Right ventricle myocardium inferior (tissue), 1 donor: ENCODE measurements at regions not wholly inside any gene's neighbourhood (a gene's known extent, or its start where the extent isn't known, plus 50 kb on each side); places are given as distances from the start of the nearest gene placed in this dataset.
"Not testable (repeated sequence)": the region's sequence is repeated elsewhere in the genome, so short reads cannot be mapped to it uniquely, and the experiment has no call there.

Source experiments
- ATAC-seq: fragments of 200-7000 bp; cut with Tn5 transposase; one replicate; pipeline ENCODE4 v1.9.1; 2020; ENCODE audit warnings: mild to moderate bottlenecking, moderate library complexity
- DNase-seq: peaks from one replicate; pipeline ENCODE4 v3.0.0; 2021; ENCODE audit errors: missing footprints
- intact Hi-C: fragments of 100-400 bp; cut with DNase I; formaldehyde crosslinking; loops from one replicate; pipeline ENCODE4 v1.11.0; 2022
- donor health status: DM: no; HTN: yes; CAD: no; lungs with severe emphysema.

DNA sequence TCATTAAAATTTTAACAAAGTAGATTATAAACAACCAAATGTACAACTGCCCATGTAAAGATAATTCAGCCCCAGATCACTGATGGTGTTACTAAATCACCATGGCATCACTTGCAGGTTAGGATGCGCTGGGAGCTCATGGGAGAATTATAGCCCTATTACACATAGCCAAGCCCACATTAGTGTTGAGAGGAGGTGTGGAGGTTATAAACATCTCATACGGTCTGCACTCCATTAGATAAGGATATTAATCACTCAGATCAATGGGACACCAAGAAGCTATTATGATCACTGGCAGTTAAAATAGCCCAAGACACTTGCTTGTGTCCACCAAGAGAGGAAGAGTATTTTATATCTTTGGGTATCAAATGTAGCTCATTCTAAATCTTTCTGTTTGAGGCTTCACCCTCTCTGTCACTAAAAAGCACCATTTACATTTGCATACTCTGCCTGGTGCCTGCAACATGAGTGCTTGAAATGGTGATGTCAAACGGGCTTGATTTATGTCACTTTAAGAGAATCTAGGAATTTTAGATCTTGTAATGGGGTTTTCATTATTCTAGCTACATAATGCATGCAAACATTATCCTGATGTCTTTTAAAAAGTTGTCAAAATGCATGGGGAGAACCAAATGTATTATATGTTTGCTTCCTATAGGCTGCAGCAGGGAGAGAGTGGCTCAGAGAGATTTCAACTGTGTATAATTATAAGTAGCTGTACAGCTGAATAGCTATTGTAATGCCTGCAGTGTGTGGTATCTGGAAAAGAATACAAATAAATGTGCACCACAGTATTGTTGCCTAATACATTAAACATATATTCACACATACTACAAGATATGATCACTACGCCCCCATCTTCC is 654.1 kb upstream of the MARCKS start:
- ATAC-seq (no peak), DNase-seq (no peak)
- intact Hi-C loops, result no loop called here

DNA sequence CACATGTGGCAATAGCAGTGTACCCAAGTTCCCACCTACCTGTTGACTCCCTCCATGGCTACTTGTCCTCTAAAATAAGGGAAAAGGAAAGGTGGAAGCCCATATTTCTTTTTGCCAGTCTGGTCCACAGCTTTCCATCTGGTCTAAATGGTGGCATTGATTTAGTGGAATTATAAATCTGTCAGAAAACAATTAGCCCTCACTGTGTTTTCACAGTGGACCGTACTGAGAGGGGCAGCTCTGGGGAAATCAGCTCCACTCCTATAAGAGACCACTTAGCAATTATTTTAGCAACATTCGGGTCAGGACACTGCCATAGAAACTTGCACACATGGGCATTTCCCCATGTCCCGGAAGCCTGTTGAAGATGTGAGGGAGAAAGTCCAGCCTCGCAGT is 653.4 kb upstream of the MARCKS start:
- DNase-seq, result no peak
- no peak for ATAC-seq
- intact Hi-C loops, result no loop called here

DNA sequence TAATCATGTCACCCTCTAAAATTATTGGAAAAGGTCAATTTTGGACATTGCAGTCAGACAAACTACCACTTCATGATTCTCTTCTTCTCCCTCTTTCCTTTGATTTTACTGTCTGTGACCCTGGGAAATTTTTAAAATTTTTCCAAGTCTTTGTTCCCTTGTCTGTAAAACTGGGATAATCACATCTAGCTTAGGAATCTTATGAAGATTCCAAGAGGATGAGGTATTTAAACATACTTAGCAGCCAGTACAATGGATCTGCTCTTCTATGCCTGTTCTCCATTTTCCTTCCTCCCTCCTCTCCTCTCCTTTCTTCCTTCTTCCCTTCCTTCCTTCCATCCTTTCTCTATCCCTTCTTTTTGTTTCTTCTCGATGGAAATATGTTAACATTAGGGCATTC is 651.6 kb upstream of the MARCKS start:
- DNase-seq (no peak), ATAC-seq (no peak)
- intact Hi-C loops, result no loop called here

DNA sequence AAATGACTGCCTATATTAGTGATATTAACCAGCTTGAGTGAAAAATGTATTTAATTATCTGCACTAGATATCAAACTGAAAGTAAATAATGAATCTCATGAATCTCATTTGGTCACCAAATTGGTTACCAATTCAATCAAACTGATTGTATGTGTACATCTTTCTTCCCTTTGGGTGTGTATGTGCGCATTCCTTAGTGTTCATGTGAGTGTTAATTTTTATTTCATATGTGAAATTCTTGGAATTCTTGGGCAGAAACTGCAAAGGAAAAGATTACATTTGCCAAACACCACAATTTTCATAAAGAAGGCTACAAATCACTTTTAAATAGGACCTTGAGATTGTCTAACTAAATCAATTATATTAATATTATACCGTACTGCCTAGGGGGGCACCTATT is 648.4 kb upstream of the MARCKS start:
- ATAC-seq, result no peak
- intact Hi-C loops, result no loop called here
- no peak for DNase-seq

DNA sequence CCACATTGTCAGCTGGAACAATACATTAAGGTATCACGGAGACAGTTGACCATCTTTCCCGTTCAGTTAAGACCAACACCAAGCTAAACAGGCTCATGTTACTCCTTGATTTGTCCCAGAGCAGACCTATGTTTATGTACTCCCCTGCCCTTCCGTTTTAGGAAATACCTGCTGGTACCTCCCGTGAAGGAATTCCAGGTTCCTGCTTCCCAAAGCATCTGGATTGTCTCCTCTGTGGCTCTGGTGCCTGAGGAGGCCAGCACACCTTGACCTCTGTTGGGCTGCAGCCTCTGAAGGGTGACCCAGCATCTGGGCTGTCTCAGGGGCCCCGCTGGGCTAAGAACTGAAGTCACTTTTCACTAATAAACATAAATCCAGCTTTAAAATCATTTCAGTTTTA is 647.8 kb upstream of the MARCKS start:
- no peak for DNase-seq
- intact Hi-C loops, result no loop called here

DNA sequence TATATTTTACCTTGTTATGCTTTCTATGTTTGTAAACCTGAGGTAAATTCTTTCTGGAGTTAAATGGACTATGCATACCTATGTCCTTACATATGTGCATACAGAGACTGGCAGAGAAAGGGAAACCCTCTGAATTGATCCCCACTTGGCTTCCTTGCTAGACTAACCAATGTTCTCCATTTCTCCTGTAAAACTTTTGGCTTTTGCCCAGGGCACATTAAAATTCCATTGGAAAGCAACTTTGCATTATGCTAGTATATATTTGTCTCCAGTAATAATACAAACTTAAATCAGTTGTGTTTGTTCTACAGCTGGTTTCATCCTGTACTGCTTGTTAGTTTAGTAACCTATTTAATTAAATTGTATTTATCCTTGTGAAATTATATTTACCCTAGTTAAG is 646.0 kb upstream of the MARCKS start:
- no peak for DNase-seq
- no peak for ATAC-seq
- intact Hi-C loops, result no loop called here

More for the DNA sequence above, 647.8 kb upstream of the MARCKS start:
- ATAC-seq, result no peak

DNA sequence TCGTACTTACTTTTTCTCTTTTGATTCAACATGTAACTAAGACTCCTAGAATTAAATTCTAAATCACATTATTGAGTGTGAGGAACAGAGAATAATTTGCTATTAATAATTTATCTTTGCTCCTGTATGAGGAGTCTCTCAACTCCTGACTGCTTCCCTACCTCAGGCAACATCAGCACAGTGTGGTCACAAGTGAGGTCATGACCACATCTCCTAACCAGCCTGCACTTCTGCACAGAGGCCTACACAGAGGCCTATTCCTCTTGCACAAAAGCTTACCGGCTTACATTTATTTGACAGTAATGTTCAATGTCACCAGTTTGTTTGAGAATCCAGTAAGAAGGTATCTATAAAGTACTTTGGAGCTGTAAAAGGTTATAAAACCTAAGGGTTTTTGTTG is 637.4 kb upstream of the MARCKS start:
- DNase-seq, result no peak
- intact Hi-C loops, result no loop called here
- ATAC-seq, result no peak

DNA sequence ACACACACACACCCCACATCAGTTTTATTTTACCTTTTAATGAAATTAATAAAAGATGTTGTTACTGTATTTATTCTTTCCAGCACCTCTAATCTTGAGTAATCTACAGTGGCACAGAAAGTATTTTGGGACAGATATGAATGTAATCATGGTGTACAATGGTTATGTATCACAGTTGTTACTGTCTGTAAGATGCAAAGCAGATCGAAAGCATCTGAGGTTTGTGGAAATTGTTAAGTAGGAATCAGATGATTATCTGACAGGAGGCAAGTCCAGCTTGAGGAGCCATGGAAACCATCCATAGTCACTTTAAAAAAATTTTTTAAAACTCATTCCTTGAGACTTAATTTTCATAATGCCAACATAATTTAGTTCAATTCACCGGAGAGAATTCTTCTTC is 636.3 kb upstream of the MARCKS start:
- DNase-seq, result no peak
- no peak for ATAC-seq
- intact Hi-C loops, result no loop called here

DNA sequence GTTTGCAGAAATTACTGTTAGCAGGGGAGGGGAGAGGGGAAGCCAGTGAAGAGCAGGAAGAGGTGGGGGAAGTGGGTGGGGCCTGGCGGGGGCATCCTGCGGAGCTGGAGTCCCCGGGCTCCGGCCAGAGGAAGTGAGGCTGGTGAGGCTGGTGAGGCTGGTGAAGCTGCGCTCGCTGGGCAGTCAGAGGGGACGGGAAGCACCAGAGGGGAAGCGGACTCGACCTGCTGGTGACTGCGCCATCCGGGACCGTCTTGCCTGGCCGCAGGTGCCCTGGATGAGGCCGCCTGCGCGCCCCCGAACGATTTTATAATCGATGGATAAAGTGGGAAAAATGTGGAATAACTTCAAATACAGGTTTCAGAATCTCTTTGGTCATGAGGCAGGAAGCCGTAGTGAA is 635.3 kb upstream of the MARCKS start:
- no peak for DNase-seq

DNA sequence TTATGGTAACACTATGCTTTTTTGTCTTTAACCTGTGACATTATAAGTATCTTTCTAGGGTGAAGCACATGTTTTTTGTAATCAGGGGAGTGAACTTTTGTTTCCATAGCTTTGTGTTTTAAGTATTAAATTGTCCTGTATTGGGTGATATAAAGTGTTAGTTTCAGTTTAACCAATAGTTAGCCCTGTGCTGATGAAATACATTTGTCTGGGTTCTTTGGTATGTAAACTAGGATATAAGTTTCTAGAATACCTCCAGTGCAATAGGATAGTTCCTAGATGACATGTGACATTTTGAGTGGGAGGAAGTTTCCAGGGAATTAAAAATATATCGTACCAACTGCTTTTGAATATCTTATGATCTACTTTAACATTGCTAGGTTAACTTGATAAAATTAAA is 611.0 kb upstream of the MARCKS start:
- intact Hi-C loops, result no loop called here
- ATAC-seq (no peak), DNase-seq (no peak)

More for the DNA sequence above, 635.3 kb upstream of the MARCKS start:
- ATAC-seq, result no peak
- intact Hi-C loops, result no loop called here

DNA sequence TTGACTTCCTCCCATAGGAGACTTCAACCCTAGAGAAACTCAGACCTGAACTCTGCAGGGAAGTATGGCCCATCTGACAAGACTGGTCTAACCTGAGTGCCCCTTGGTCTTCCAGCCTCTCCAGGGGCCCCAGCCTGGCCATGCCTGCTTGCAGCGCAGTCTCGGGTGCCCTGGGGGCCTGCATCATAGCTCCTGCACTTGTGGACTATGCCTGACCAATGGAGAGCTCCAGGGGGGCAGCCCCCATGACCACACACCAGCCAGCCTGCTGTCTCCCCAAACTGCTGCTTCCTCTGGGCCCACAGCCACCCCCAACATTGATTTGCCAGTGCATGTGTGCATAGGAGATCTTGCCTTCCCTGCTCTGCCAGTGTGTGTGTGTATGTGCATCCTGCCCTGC is 608.6 kb upstream of the MARCKS start:
- ATAC-seq, result no peak
- no peak for DNase-seq
- intact Hi-C loops, result no loop called here

DNA sequence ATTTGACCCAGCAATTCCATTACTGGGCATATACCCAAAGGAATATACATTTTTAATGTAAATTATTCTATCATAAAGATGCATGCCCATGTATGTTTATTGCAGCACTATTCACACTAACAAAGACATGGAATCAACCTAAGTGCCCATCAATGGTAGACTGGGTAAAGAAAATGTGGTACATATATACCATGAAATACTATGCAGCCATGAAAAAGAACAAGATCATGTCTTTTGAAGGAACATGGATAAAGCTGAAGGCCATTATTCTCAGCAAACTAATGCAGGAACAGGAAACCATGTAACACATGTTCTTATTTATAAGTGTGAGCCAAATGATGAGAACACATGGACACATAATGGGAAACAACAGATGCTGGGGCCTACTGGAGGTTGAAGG is 603.0 kb upstream of the MARCKS start:
- not testable (repeated sequence) for DNase-seq, ATAC-seq

DNA sequence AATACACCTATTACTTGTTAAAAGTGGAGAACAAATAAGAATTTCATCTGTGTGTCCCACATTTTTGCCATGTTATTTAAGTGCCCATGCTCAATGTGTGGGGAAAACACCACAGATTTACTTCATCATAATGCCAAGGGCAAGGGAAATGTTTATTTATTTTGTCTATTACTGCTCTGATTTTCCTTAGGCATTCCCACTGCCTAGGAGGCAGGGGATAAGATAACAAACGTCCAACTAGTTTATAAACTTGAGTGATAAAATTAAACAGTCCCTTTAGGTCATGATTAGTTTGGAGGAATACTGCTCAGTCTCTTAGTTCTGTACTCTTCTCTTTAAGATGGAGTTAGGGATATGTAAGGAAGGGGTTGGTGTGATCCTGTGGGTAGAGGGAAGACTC is 598.4 kb upstream of the MARCKS start:
- intact Hi-C loops, result no loop called here
- no peak for ATAC-seq
- DNase-seq, result no peak

More for the DNA sequence above, 603.0 kb upstream of the MARCKS start:
- intact Hi-C loops, result not testable (repeated sequence)

DNA sequence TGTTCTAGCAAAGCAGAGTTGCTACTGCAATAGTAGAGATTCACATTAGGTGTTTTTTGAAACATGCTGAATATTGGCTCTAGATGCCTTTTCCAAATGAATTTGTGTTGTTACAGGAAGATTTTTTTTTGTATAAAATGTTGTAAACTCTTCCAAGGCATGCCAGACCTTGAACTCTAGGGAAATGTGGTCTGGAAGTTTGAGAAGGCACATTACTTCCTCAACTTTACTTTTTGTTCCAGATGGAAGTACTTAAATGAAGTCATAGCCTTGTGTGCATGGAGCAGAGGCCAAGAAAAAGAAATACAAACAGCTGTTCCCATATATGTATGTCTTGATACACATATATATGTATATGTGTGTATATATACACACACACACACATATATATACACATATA is 585.7 kb upstream of the MARCKS start:
- no peak for DNase-seq
- ATAC-seq, result peak; percentile 57
- intact Hi-C loops, result no loop called here

DNA sequence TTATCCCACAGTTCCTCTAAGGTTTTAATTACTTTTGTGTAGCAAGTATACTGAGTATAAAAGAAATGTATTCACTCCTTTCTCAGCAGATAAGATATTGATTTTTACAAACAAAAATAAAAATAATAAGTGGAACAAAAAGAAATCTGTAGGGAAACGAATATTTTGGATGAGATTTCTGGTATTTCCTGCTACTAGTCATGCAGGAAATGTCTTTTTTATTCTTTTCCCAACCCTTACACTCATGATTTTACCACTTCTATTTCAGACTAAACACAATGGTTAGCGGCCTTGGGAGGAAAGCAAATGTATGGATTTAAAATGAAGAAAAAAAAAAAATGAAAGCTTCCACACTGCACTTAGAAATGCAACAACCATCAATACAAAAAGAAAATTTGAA is 580.5 kb upstream of the MARCKS start:
- intact Hi-C loops, result no loop called here
- ATAC-seq, result no peak
- DNase-seq, result no peak

DNA sequence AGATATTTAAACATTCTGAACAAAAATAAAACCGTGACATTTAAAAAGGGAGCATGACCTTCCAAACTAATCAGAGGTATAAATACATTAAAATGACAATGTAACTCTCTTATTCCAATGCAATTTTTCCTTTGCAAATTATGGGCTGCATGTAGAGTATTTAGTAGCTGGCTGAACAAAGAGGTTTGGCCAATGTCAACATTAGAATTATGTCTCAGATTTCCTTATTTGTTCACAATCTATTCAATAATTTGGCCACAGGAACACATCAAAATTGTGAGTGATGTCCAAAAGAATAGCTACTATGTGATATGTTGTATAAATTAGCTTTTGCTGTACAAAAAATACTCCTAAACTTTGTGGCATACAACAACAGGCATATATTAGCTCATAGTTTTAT is 580.0 kb upstream of the MARCKS start:
- no peak for DNase-seq
- intact Hi-C loops, result no loop called here
- ATAC-seq, result no peak

DNA sequence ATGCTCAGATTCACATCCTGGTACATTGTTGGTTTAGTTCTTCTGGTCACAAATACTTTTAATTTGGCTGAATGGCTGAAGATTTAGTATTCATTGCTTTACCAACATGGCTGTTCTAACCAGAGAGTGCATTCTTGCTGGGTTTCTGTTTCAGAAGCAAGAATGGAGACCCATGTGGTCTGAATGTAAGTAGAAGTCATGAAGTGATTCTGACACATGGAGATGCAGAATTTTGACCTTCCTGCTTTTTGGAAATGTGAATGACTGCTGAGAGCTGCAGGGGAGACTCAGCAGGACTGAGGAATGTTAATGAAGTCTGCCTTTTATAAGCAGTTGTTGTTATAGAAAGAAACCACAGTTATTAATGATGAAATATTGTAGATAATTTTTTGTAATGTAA is 576.1 kb upstream of the MARCKS start:
- no peak for DNase-seq
- intact Hi-C loops, result no loop called here
- no peak for ATAC-seq

DNA sequence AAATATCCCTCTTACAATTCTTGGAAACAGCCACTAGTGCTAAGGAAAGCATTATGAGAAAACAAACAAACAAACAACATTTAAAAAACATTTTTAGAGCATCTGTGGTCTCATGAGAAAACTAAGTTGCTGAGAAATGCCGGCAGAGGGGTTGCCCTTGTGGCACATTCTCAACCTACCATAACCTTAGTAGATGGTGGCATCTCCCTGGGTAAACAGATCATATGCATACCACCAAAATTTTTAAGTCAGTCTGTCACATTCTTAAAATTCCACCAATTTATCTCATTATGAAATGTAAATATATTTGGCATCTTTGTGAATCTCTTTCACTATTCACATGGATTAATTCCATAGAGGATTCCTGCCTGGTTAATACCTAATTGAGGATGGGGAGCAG is 575.7 kb upstream of the MARCKS start:
- no peak for DNase-seq
- intact Hi-C loops, result no loop called here
- no peak for ATAC-seq

DNA sequence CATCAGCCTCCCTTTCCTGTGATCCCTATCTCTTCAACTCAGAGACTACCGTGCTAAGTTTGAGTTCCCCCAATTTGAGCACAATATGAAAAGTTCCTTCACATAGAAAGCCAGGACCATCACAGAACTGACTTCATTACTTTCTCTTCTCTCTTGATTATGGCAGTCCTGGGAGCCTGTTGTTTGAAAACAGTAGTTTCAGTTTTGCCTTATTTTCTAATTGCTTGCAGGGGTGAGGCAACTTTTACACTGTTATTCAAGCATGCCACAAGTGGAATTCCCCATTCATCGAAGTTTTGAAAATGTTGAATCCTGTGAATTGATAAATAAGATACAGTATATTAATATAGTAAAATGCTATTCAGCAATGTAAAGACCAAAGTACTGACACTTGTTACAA is 569.7 kb upstream of the MARCKS start:
- DNase-seq, result no peak
- intact Hi-C loops, result no loop called here
- no peak for ATAC-seq

DNA sequence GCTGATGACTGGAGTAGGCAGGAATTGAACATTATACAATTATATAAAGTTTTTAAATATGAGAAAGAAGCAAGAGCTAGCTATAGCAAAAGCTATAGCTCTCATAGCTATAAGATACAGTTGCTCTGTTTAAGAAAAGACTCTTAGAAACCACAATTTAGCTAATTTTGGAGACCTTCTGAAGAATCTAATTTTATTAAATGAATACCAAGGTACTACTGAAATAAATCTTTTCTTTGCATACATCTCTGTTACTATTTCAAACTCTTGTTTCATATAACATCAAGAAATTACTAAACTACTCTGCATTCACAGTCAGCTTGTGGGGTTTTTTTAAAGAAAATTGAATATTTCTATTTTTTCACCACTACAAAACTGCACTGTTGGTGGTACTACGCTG is 568.7 kb upstream of the MARCKS start:
- DNase-seq, result no peak
- no peak for ATAC-seq
- intact Hi-C loops, result no loop called here

DNA sequence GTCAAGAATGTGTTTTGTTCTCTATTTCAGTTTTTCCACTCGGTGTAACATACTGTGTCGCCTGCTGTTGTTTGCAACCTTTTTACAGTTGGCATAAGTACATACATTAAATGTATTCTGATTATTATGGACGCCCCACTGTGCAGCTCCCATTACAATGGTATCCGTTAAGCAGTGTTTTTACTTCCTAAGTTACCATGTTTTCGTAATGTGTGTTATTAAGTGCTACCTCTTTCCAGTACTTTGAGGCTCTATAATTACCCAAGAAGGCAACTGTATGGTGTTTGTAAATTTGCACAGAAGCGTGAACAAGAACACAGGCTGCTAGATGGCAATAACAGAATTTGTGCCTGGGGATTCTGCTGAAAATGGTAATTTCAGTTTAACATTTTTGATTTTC is 568.0 kb upstream of the MARCKS start:
- DNase-seq (no peak), ATAC-seq (no peak)
- intact Hi-C loops, result no loop called here
